Spleen (tissue), 11 donors: ENCODE measurements at regions not wholly inside any gene's neighbourhood (a gene's known extent, or its start where the extent isn't known, plus 50 kb on each side); places are given as distances from the start of the nearest gene placed in this dataset.

Experiments
- DNase-seq: peaks from one replicate; pipeline ENCODE4 v3.0.0-alpha.2; 2020
- H3K27ac ChIP-seq, 8 donors: fragments of 200-600 bp; sonication (generic) in 7 of 8; 1 replicate in 4 of 8; 2 replicates in 4 of 8; pipeline versions ENCODE4 v1.5.0 to v1.8.0; 2016 to 2021; ENCODE audit warnings: inconsistent platforms in 4 of 8, mild to moderate bottlenecking in 4 of 8, moderate library complexity in 1 of 8
- H3K27me3 ChIP-seq, 7 donors: fragments of 200-600 bp; sonication (generic) in 6 of 7; replicated peaks in 1 of 7; 1 replicate in 4 of 7; 2 replicates in 3 of 7; pipeline versions ENCODE4 v1.5.0 to v1.8.0; 2016 to 2021; ENCODE audit warnings: inconsistent platforms in 3 of 7, mild to moderate bottlenecking in 1 of 7
- H3K36me3 ChIP-seq, 6 donors: fragments of 200-600 bp; sonication (generic) in 5 of 6; 1 replicate in 4 of 6; 2 replicates in 2 of 6; pipeline versions ENCODE4 v1.5.0 to v1.8.0; 2016 to 2021; ENCODE audit warnings: inconsistent platforms in 2 of 6
- H3K4me1 ChIP-seq, 6 donors: fragments of 200-600 bp; sonication (generic) in 5 of 6; 1 replicate in 3 of 6; 2 replicates in 3 of 6; pipeline versions ENCODE4 v1.5.0 to v1.8.0; 2016 to 2021; ENCODE audit warnings: inconsistent platforms in 3 of 6
- H3K4me3 ChIP-seq, 8 donors: fragments of 200-600 bp; sonication (generic) in 7 of 8; 1 replicate in 4 of 8; 2 replicates in 4 of 8; pipeline versions ENCODE4 v1.5.0 to v1.8.0; 2016 to 2021; ENCODE audit warnings: inconsistent platforms in 4 of 8, mild to moderate bottlenecking in 4 of 8, moderate library complexity in 2 of 8
- H3K9me3 ChIP-seq, 8 donors: fragments of 200-600 bp; sonication (generic) in 7 of 8; 1 replicate in 4 of 8; 2 replicates in 4 of 8; pipeline versions ENCODE4 v1.5.0 to v1.8.0; 2016 to 2021; ENCODE audit warnings: inconsistent platforms in 4 of 8
- CTCF ChIP-seq, 11 experiments: fragments of 200-600 bp in 7 of 11; fragments of 450-650 bp in 4 of 11; sonication (generic) in 4 of 11; IDR thresholded peaks in 8 of 11; conservative IDR thresholded peaks in 3 of 11; 1 replicate in 7 of 11; 2 replicates in 4 of 11; pipeline versions ENCODE4 v1.4.0 to v1.8.0; 2016 to 2021; ENCODE audit warnings: antibody characterized with exemption in 11 of 11, inconsistent platforms in 4 of 11, mild to moderate bottlenecking in 1 of 11
- POLR2A ChIP-seq, 3 donors: fragments of 450-650 bp; IDR thresholded peaks; one replicate each; pipeline ENCODE4 v1.5.1; 2017; ENCODE audit warnings: antibody characterized with exemption in 3 of 3, mild to moderate bottlenecking in 1 of 3
- POLR2AphosphoS5 ChIP-seq, 3 donors: sonication (generic); formaldehyde crosslinking; IDR thresholded peaks; one replicate each; pipeline ENCODE4 v1.5.1; 2017; ENCODE audit warnings: antibody characterized with exemption in 3 of 3
- WGBS, 5 donors: extraction: QIAGEN DNeasy Blood & Tissue Kit in 3 of 5; methylation state at CpG; one replicate each; pipeline versions ENCODE4 v1.1.5 to v1.1.7; 2013 to 2018; 5-methylcytosine and 5-hydroxymethylcytosine counted together
- intact Hi-C: fragments of 100-400 bp; cut with DNase I; formaldehyde crosslinking; loops from one replicate; pipeline ENCODE4 v1.15.0; 2023; ENCODE audit warnings: low total_unique reads
- donor health status: healthy with polysubstance abuse.
- donor health status: DM: no; HTN: no; CAD: no; lungs with moderate emphysema.
- donor health status: DM: no; HTN: no; CAD: no.
- donor health status: Bipolar disorder and iron deficiency.
- donor health status: healthy.
- donor health status: DM: no; HTN: no; CAD: no.
- donor health status: DM: yes; HTN: yes; CAD: no.

GRCh38 chr16:86294535-86295196 lies 215.7 kb upstream of the FOXF1 start:
- DNase-seq, result no peak
- 60 to 75% (median 63%) methylated on average over 13 to 16 of the region's 16 CpGs for WGBS, 5 donors
- Histone ChIP-seq H3K4me3 (no peak overlapping the region), H3K36me3 (no peaks in the 10 kb centered on the region), H3K27me3 (peaks cover 0 to 100% (median 33%) of the 10 kb centered on the region in 7 donors), H3K27ac (no peak overlapping the region), H3K9me3 (no peaks in the 10 kb centered on the region), H3K4me1 (no peaks in the 10 kb centered on the region)
- intact Hi-C loops, result no loop called here
- TF ChIP-seq POLR2AphosphoS5 (IDR thresholded peaks at IDR 0.05), result no peak
- TF ChIP-seq POLR2A (IDR thresholded peaks at IDR 0.05), result no peak
- TF ChIP-seq CTCF (IDR thresholded peaks at IDR 0.05 in 8 of 11, conservative IDR thresholded peaks at IDR 0.05 in 3 of 11), result no peak

GRCh38 chr16:86296256-86296655 lies 214.1 kb upstream of the FOXF1 start:
- Histone ChIP-seq H3K27me3 (peaks cover 0 to 100% (median 44%) of the 10 kb centered on the region in 7 donors), H3K36me3 (no peaks in the 10 kb centered on the region), H3K9me3 (no peaks in the 10 kb centered on the region), H3K27ac (no peak overlapping the region), H3K4me3 (no peak overlapping the region), H3K4me1 (no peaks in the 10 kb centered on the region)
- intact Hi-C loops, result no loop called here
- no peak for DNase-seq
- WGBS, 5 donors, result 33 to 49% (median 36%) methylated on average over 9 to 10 of the region's 10 CpGs
- TF ChIP-seq CTCF (IDR thresholded peaks at IDR 0.05 in 8 of 11, conservative IDR thresholded peaks at IDR 0.05 in 3 of 11), result no peak
- TF ChIP-seq POLR2AphosphoS5 (IDR thresholded peaks at IDR 0.05), result no peak
- TF ChIP-seq POLR2A (IDR thresholded peaks at IDR 0.05), result no peak

GRCh38 chr16:86297391-86297790 lies 212.9 kb upstream of the FOXF1 start:
- H3K4me3 ChIP-seq, result no peak overlapping the region
- no peaks in the 10 kb centered on the region for H3K9me3 ChIP-seq
- intact Hi-C loops, result no loop called here
- no peaks in the 10 kb centered on the region for H3K4me1 ChIP-seq
- peaks cover 0 to 100% (median 48%) of the 10 kb centered on the region in 7 donors for H3K27me3 ChIP-seq
- 42 to 60% (median 56%) methylated on average over 13 of the region's 13 CpGs for WGBS, 5 donors
- TF ChIP-seq CTCF (IDR thresholded peaks at IDR 0.05 in 8 of 11, conservative IDR thresholded peaks at IDR 0.05 in 3 of 11), result no peak
- TF ChIP-seq POLR2AphosphoS5 (IDR thresholded peaks at IDR 0.05), result no peak
- no peak for TF ChIP-seq POLR2A (IDR thresholded peaks at IDR 0.05)
- H3K36me3 ChIP-seq, result no peaks in the 10 kb centered on the region
- no peak overlapping the region for H3K27ac ChIP-seq
- DNase-seq, result no peak

DNA sequence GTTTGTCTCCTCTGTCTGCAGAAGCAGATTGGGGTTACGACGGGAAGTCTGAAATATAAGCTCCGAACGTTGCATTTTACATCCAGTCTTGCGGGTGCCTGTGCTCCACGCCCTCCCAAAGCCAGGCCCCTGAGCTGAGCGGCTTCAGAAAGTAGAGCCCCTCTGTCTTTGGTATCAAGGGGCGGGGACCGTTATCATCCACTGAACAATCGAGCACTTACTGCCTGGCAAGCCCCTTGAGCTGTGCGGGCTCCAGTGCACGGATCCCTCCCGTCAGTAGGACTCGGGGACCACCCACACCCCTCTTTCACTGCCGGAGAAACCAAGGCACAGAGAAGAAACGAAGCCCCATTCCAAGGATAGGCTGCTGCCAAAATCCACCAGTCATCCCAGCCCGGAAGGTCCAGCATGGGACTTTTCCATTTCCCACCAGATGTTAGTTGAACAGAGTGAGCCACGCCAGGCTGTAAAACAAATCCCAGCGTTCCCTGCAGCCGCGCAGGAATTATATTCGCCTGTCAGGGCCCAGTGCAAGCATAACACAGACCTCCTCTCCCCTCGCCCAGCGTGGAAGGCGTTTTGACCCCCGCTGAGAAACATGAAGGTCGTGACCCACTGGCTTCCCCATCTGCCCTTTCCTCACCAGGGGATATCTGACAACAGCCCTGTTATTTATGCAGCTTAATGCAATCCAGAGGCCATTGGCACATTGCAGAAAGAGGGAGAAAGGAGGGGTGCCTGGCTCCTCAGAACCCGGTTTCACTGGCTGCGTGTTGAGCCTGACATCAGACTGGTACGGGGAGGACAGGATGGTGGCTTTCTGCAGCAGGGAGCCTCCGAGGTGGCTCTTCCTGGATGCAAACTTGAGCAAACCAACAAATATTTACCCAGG lies 212.2 kb upstream of the FOXF1 start:
- no peak overlapping the region for H3K27ac ChIP-seq
- DNase-seq, result no peak
- TF ChIP-seq CTCF (IDR thresholded peaks at IDR 0.05 in 8 of 11, conservative IDR thresholded peaks at IDR 0.05 in 3 of 11), result no peak
- no peak for TF ChIP-seq POLR2AphosphoS5 (IDR thresholded peaks at IDR 0.05)
- no peak for TF ChIP-seq POLR2A (IDR thresholded peaks at IDR 0.05)
- H3K4me3 ChIP-seq, result no peak overlapping the region
- H3K27me3 ChIP-seq, result peaks cover 0 to 100% (median 48%) of the 10 kb centered on the region in 7 donors
- no peaks in the 10 kb centered on the region for H3K4me1 ChIP-seq
- WGBS, 5 donors, result 32 to 50% (median 32%) methylated on average over 31 of the region's 31 CpGs
- no peaks in the 10 kb centered on the region for H3K36me3 ChIP-seq
- intact Hi-C loops, result no loop called here
- H3K9me3 ChIP-seq, result no peaks in the 10 kb centered on the region
